ENCODE measurements at regions not wholly inside any gene's neighbourhood (a gene's known extent, or its start where the extent isn't known, plus 50 kb on each side); places are given as distances from the start of the nearest gene placed in this dataset.

GRCh38 chr16:17944345-17944744 lies 392.2 kb downstream of the NPIPA8 start:
- ATAC-seq (no peak), DNase-seq (ENCODE audit: low spot score) (no peak)
- H3K27me3 Mint-ChIP-seq, result peaks cover 12 to 50% of the 10 kb centered on the region in 2 donors
- no peaks in the 10 kb centered on the region for H3K4me1 Mint-ChIP-seq (ENCODE audit: low read depth in 2 of 2)
- H3K4me3 Mint-ChIP-seq, result no peak overlapping the region
- H3K27ac Mint-ChIP-seq, result no peak overlapping the region
- no peaks in the 10 kb centered on the region for H3K36me3 Mint-ChIP-seq
- no peaks in the 10 kb centered on the region for H3K9me3 Mint-ChIP-seq

DNA sequence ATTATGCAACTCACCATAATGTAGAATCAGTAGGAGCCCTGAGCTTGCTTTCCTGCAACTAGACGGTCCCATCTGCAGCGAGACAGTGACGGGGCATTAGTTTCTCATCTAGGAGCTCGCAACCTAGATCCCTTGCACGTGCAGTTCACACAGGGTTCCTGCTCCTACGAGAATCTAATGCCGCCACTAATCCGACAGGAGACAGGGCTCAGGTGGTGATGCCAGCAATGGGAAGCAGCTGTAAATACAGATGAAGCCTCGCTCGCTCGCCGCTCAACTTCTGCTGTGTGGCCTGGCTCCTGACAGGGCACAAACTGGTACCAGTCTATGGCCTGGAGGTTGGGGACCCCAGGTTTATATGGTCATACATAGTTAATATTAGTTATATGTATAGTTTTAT lies 394.5 kb downstream of the NPIPA8 start:
- Mint-ChIP-seq H3K4me1 (ENCODE audit: low read depth in 2 of 2) (no peaks in the 10 kb centered on the region), H3K4me3 (no peak overlapping the region), H3K36me3 (no peaks in the 10 kb centered on the region), H3K27me3 (peaks cover 2 to 35% of the 10 kb centered on the region in 2 donors), H3K9me3 (no peaks in the 10 kb centered on the region), H3K27ac (no peak overlapping the region)
- ATAC-seq, result no peak
- no peak for DNase-seq (ENCODE audit: low spot score)

DNA sequence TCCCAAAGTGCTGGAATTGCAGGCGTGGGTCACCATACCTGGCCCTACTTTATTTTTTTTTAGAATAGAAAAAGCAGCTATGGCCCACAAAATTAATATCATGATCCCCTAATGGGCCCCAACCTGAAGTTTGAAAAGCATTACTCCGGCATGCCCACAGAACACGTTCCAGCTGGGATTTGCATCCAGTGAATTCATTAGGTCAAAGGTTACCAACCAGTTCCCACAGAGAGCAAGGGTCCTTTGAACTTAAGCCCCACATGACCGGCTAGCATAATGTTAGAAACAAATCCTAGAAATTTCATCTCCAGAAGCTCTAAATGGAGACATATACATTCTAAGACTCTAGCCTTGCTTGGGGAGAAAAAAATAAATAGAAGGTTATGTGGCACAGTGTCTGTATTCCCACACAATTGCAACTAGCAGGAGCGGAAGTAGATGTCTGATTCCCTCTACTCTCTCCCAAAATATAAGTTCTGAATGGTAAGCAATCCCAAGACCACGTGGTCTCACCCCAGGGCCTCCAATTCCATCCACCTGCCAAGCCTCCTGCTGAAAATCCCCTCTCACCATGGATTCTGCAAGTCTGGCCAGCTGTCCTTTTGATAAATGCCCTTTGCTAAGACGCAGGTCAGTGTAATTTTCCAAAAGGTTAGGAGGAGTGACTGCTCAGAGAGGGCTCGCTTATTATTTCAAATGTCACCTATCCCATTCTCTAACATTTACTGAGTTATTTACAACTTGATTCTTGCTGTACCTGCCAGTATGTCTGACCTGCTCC lies 395.8 kb downstream of the NPIPA8 start:
- DNase-seq (ENCODE audit: low spot score) (no peak), ATAC-seq (no peak)
- H3K4me3 Mint-ChIP-seq, result no peak overlapping the region
- no peaks in the 10 kb centered on the region for H3K36me3 Mint-ChIP-seq
- no peak overlapping the region for H3K27ac Mint-ChIP-seq
- H3K27me3 Mint-ChIP-seq, result peaks cover 2 to 23% of the 10 kb centered on the region in 2 donors
- H3K9me3 Mint-ChIP-seq, result no peaks in the 10 kb centered on the region
- no peaks in the 10 kb centered on the region for H3K4me1 Mint-ChIP-seq (ENCODE audit: low read depth in 2 of 2)

- Mint-ChIP-seq H3K4me3 (peak overlapping the region; percentile 39), H3K9me3 (no peaks in the 10 kb centered on the region), H3K36me3 (no peaks in the 10 kb centered on the region), H3K27me3 (peaks cover 2 to 15% of the 10 kb centered on the region in 2 donors), H3K27ac (no peak overlapping the region), H3K4me1 (ENCODE audit: low read depth in 2 of 2) (no peaks in the 10 kb centered on the region)
- no peak for ATAC-seq
- no peak for DNase-seq (ENCODE audit: low spot score)
Observed at GRCh38 chr16:17939723-17940122, 396.8 kb downstream of the NPIPA8 start.

DNA sequence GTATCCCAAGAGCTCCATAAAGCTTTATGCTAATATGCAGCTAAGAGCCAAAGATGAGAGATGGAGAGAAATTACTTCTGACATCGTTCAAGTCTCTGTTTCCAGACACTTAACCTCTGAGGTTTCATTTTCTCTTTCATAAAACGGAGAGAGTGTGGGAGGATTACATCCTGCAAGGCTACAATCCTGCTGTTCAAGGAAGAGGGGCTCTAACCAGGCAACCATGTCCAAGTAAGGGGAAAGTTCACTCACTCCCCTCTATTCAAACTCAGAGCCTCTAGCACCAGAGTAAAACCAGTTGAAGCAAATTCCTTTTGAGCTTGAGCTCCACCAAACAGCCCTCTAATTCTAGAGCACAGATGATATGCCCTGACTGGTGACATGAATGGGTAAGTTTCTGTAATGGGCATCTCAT lies 397.4 kb downstream of the NPIPA8 start:
- ATAC-seq, result no peak
- Mint-ChIP-seq H3K27ac (peak overlapping the region in 1 of 2 donors; percentile 37), H3K27me3 (peaks cover 2 to 9% of the 10 kb centered on the region in 2 donors)

DNA sequence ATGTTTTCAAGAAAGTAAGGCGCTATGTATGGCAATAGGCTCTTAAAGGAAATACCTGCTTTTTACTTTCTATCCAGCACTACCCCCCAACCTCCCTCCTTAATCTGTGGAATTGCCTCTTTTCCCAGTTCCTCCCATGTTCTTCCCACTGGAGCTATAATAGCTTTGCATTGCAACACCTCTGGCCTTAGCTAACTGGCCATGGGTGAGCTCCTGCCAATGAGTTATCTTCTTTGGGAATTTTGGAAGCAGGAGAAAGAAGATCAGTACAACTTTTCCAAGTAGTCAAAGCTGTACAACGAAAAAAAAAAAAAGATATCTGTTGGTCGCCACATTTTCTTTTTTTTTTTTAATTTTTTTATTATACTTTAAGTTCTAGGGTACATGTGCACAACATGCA lies 398.0 kb downstream of the NPIPA8 start:
- no peaks in the 10 kb centered on the region for H3K9me3 Mint-ChIP-seq
- no peaks in the 10 kb centered on the region for H3K4me1 Mint-ChIP-seq (ENCODE audit: low read depth in 2 of 2)
- ATAC-seq (no peak), DNase-seq (ENCODE audit: low spot score) (no peak)
- H3K27me3 Mint-ChIP-seq, result peaks cover 0 to 4% of the 10 kb centered on the region in 2 donors
- no peak overlapping the region for H3K4me3 Mint-ChIP-seq
- no peak overlapping the region for H3K27ac Mint-ChIP-seq
- H3K36me3 Mint-ChIP-seq, result no peaks in the 10 kb centered on the region

More for the DNA sequence above, 397.4 kb downstream of the NPIPA8 start:
- Mint-ChIP-seq H3K9me3 (no peaks in the 10 kb centered on the region), H3K4me3 (peak overlapping the region; percentile 39), H3K36me3 (no peaks in the 10 kb centered on the region), H3K4me1 (ENCODE audit: low read depth in 2 of 2) (no peaks in the 10 kb centered on the region)
- DNase-seq (ENCODE audit: low spot score), result no peak

GRCh38 chr16:17936766-17937402 lies 399.7 kb downstream of the NPIPA8 start:
- DNase-seq (ENCODE audit: low spot score) (no peak), ATAC-seq (no peak)
- no peak overlapping the region for H3K27ac Mint-ChIP-seq
- no peaks in the 10 kb centered on the region for H3K4me1 Mint-ChIP-seq (ENCODE audit: low read depth in 2 of 2)
- no peaks in the 10 kb centered on the region for H3K9me3 Mint-ChIP-seq
- H3K4me3 Mint-ChIP-seq, result no peak overlapping the region
- no peaks in the 10 kb centered on the region for H3K36me3 Mint-ChIP-seq
- H3K27me3 Mint-ChIP-seq, result no peaks in the 10 kb centered on the region

- no peak overlapping the region for H3K4me3 Mint-ChIP-seq
- no peak overlapping the region for H3K27ac Mint-ChIP-seq
- no peaks in the 10 kb centered on the region for H3K9me3 Mint-ChIP-seq
- H3K27me3 Mint-ChIP-seq, result peaks cover 0 to 13% of the 10 kb centered on the region in 2 donors
- DNase-seq (ENCODE audit: low spot score), result no peak
- H3K36me3 Mint-ChIP-seq, result no peaks in the 10 kb centered on the region
- H3K4me1 Mint-ChIP-seq (ENCODE audit: low read depth in 2 of 2), result no peaks in the 10 kb centered on the region
- ATAC-seq, result no peak
Observed at GRCh38 chr16:17930280-17930679, 406.3 kb downstream of the NPIPA8 start.

DNA sequence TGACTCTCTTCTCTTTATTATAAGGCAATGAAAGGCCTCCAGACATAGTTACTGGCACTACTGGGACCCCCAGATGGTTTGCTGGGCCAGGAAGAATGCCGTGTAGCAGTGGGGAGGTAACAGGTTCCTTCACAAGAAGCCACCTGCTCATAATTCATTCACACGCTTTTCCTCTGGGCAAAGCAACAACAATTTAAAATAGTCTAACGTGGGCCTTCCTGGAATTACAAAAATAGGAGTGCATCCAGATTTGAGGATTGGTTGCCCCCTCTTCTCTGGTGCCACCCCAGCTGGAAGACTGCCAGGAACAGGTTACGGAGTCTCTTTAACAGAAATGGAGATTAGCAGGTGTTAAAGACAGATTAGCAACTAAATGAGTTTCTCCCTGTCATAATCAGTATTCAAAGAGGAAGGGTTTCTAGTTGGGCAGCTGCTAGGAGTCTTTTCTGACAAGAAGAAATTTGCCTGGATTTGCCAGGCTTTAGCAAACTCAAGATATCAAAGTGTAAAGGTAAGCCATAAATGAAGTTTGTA lies 409.6 kb downstream of the NPIPA8 start:
- Mint-ChIP-seq H3K4me1 (ENCODE audit: low read depth in 2 of 2) (no peaks in the 10 kb centered on the region), H3K36me3 (no peaks in the 10 kb centered on the region), H3K4me3 (no peak overlapping the region), H3K27ac (no peak overlapping the region), H3K27me3 (peaks cover 6 to 15% of the 10 kb centered on the region in 2 donors), H3K9me3 (no peaks in the 10 kb centered on the region)
- no peak for DNase-seq (ENCODE audit: low spot score)
- ATAC-seq, result no peak

GRCh38 chr16:17926461-17926860 lies 410.1 kb downstream of the NPIPA8 start:
- DNase-seq (ENCODE audit: low spot score), result no peak
- Mint-ChIP-seq H3K4me3 (no peak overlapping the region), H3K4me1 (ENCODE audit: low read depth in 2 of 2) (no peaks in the 10 kb centered on the region), H3K27ac (no peak overlapping the region), H3K36me3 (no peaks in the 10 kb centered on the region), H3K9me3 (no peaks in the 10 kb centered on the region), H3K27me3 (peaks cover 11 to 18% of the 10 kb centered on the region in 2 donors)
- no peak for ATAC-seq

GRCh38 chr16:17925761-17926160 lies 410.8 kb downstream of the NPIPA8 start:
- H3K4me3 Mint-ChIP-seq, result no peak overlapping the region
- no peaks in the 10 kb centered on the region for H3K9me3 Mint-ChIP-seq
- peaks cover 12 to 19% of the 10 kb centered on the region in 2 donors for H3K27me3 Mint-ChIP-seq
- H3K36me3 Mint-ChIP-seq, result no peaks in the 10 kb centered on the region
- ATAC-seq, result no peak
- DNase-seq (ENCODE audit: low spot score), result no peak
- H3K4me1 Mint-ChIP-seq (ENCODE audit: low read depth in 2 of 2), result no peaks in the 10 kb centered on the region
- H3K27ac Mint-ChIP-seq, result no peak overlapping the region

- Mint-ChIP-seq H3K27me3 (peaks cover 21 to 33% of the 10 kb centered on the region in 2 donors), H3K4me3 (no peak overlapping the region), H3K36me3 (no peaks in the 10 kb centered on the region), H3K27ac (no peak overlapping the region), H3K9me3 (no peaks in the 10 kb centered on the region), H3K4me1 (ENCODE audit: low read depth in 2 of 2) (no peaks in the 10 kb centered on the region)
- peak; percentile 64 for DNase-seq (ENCODE audit: low spot score)
- peak; percentile 59 to 61 for ATAC-seq
Observed at GRCh38 chr16:17921357-17921978, 415.1 kb downstream of the NPIPA8 start.

DNA sequence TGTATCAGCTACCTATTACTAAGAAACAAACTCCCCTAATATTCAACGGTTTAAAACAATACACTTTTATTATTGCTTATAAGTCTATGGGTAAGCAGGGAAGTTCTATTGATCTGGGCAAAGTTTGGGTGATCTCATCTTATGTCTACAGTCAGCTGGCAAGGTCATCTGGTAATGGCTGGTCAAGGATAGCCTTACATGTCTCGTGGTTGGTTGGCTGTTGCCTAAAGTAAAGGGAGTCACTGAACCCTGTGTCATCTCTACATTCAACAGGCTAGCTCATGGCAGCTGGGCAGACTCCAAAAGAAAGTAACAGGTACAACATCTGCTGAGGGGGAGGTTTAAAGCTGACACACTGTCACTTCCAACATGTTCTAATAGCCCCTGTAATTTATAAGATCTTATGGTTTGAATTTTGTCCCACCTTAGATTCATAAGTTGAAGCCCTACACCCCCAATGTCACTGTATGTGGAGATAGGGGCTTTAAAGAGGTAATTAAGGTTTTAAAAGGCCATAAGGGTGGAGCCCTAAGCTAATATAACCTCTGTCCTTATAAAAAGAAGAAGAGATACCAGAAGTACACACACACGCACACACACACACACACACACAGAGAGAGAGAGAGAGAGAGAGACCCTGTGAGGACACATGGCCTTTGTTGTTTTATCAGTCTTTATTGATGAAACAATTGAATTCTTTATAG lies 419.1 kb downstream of the NPIPA8 start:
- peaks cover 19 to 45% of the 10 kb centered on the region in 2 donors for H3K27me3 Mint-ChIP-seq
- ATAC-seq, result no peak

More for the DNA sequence above, 419.1 kb downstream of the NPIPA8 start:
- no peak for DNase-seq (ENCODE audit: low spot score)
- Mint-ChIP-seq H3K9me3 (no peaks in the 10 kb centered on the region), H3K27ac (no peak overlapping the region), H3K36me3 (no peaks in the 10 kb centered on the region), H3K4me1 (ENCODE audit: low read depth in 2 of 2) (no peaks in the 10 kb centered on the region), H3K4me3 (no peak overlapping the region)

Data from natural killer cell treated with Interleukin-12 subunit alpha and Interleukin-12 subunit beta and Interleukin-15 and Interleukin-18, amount 100 ng/mL, for 72 hours (primary cell).